ENCODE measurements at regions not wholly inside any gene's neighbourhood (a gene's known extent, or its start where the extent isn't known, plus 50 kb on each side); places are given as distances from the start of the nearest gene placed in this dataset.

DNA sequence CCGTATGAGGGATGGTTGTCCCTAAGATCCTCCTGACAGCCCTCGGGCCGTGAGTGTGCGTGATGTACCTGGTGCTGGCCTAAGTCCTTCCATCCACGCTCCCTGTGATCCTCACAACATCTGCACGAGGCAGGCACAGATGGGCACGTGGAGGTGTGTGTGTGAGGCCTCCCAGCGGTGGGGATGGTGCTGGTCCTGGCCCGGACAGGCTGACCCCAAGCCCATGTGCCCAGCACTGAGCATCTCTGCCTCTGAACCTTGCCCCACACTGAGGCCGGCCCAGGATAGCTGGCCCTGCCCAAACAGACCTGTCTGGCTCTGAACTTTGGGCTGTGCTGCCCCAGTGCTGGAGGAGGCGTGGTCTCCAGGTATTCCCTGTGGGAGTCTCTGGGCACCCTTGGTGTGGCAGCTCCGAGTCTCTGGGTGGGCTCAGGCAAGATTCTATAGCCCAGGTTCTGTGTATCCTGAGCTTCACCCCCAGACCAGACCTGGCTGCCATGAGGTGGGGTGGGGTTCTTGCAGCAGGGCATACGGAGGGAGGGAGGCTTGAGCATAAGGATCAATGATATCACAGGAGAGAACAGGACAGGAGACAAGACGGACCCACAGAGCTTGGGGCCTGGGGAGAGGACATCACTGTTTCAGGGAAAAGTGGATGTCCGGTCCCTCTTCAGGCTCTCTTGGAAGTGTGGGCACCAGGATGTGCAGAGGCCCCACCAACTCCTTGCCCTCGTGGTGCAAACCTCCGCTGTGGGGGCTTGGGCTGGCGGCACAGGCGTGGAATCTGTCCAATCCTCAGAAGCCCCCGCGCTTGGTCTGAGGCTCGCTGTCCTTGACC lies 881.8 kb downstream of the BRD1 start:
- Mint-ChIP-seq H3K27ac (no peak overlapping the region), H3K4me3 (no peak overlapping the region), H3K9me3 (no peaks in the 10 kb centered on the region), H3K4me1 (no peaks in the 10 kb centered on the region), H3K27me3 (peaks cover 7% of the 10 kb centered on the region), H3K36me3 (no peaks in the 10 kb centered on the region)
- no peak for ATAC-seq (ENCODE audit: low read depth)
- DNase-seq (ENCODE audit: low spot score in 2 of 2), result peak in 1 of 2 donors; percentile 7

DNA sequence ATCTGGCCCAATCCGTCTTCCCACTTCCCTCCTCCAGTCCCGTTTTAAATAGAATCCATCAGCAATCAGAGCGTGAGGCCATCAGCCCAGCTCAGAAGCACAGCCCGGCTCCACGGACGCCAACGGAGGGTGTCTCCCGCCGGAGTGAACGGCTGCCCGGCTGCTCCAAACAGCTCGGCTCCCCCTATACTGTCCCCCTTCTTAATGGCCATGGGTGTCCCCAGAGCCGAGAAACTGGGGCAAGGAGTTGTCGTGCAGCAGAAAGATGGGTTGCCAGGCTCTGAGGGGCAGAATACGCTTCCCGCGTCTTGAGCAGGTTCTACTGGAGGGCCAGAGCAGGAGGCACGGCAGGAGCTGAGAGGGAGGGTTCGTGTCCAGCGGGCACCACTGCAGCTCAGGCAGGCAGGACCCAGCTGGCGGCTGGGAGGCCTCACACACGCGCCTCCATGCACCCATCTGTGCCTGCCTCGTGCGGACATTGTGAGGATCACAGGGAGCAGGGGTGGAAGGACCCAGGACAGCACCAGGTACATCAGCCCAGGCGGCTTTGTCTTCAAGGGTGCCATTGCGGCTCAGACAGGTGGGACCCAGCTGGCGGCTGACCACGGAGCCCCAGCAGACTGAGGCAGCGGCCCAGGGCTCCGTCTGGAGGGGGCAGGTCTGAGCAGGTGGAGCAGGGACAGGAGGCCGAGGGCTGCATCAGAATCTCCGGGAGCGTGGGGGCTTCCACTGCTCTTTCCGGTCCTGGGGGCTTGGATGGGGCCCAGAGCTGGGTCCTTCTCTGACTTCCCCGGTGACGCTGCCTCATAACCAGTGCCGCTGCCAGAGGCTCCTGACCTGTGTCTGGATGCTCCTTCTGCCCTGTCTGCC lies 882.7 kb downstream of the BRD1 start:
- H3K4me3 Mint-ChIP-seq, result no peak overlapping the region
- no peaks in the 10 kb centered on the region for H3K36me3 Mint-ChIP-seq
- peaks cover 9% of the 10 kb centered on the region for H3K27me3 Mint-ChIP-seq
- H3K9me3 Mint-ChIP-seq, result no peaks in the 10 kb centered on the region
- DNase-seq (ENCODE audit: low spot score in 2 of 2) (peak in 1 of 2 donors; percentile 9), ATAC-seq (ENCODE audit: low read depth) (no peak)
- H3K4me1 Mint-ChIP-seq, result no peaks in the 10 kb centered on the region
- H3K27ac Mint-ChIP-seq, result no peak overlapping the region

DNA sequence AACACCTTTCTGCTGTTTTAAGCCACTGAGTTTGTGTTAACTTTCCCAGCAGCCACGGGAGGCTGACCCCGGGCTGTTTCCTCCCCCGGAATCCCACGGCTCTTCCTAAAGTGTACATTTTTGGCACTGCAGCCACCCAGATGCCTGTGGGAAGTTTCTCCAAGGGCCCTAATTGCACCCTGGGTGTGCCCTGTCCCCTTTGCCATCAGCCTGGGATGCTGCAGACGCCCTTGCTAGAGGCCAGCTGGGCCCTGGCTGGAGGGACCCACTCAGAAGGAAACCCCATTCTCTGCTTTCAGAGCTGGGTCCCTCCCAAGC lies 883.3 kb downstream of the BRD1 start:
- H3K27me3 Mint-ChIP-seq, result peaks cover 6% of the 10 kb centered on the region
- no peaks in the 10 kb centered on the region for H3K4me1 Mint-ChIP-seq
- no peak overlapping the region for H3K27ac Mint-ChIP-seq
- H3K9me3 Mint-ChIP-seq, result no peaks in the 10 kb centered on the region
- no peaks in the 10 kb centered on the region for H3K36me3 Mint-ChIP-seq
- DNase-seq (ENCODE audit: low spot score in 2 of 2) (no peak), ATAC-seq (ENCODE audit: low read depth) (no peak)
- H3K4me3 Mint-ChIP-seq, result no peak overlapping the region

DNA sequence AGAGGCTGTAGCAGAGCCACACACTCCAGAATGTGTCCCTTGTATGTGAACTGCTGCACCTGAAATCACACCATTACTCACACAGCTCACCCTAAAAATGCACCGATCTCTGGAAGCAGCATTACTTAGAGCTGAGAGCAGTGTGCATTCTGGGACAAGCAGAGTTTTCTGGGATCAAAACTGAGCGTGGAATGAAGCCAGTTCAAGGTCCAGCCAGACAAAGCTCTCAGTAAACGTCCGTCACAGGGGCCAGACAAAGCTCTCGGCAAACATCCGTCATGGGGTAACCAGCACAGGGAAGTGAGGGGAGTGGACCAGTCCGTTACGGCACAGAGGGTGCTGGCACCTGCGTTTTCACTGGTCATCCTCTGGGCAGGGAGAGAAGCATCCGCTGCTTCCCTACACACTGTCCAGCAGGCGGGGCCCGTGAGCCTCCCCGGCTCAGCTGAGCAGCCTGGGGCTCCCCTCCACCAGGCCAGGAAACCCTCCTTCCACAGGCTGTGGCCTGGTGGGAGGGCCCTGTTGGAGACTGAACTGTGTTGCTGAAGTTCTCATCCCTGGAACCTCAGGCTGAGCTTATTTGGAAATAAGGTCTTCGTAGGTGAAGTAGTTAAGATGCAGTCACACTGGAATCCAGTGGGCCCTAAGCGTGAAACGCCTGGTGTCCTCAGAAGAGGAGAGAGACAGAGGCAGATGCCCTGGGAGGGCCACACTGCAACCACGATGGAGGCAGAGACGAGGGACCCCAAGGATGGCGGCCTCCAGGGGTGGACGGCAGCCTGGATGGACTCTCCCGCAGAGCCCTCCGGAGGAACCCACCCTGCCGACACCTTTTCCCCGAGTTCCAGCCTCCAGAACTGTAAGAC lies 883.9 kb downstream of the BRD1 start:
- Mint-ChIP-seq H3K27me3 (peaks cover 4% of the 10 kb centered on the region), H3K4me3 (no peak overlapping the region), H3K4me1 (no peaks in the 10 kb centered on the region), H3K9me3 (no peaks in the 10 kb centered on the region), H3K27ac (no peak overlapping the region), H3K36me3 (no peaks in the 10 kb centered on the region)
- ATAC-seq (ENCODE audit: low read depth), result no peak
- peak in 1 of 2 donors; percentile 6 for DNase-seq (ENCODE audit: low spot score in 2 of 2)

DNA sequence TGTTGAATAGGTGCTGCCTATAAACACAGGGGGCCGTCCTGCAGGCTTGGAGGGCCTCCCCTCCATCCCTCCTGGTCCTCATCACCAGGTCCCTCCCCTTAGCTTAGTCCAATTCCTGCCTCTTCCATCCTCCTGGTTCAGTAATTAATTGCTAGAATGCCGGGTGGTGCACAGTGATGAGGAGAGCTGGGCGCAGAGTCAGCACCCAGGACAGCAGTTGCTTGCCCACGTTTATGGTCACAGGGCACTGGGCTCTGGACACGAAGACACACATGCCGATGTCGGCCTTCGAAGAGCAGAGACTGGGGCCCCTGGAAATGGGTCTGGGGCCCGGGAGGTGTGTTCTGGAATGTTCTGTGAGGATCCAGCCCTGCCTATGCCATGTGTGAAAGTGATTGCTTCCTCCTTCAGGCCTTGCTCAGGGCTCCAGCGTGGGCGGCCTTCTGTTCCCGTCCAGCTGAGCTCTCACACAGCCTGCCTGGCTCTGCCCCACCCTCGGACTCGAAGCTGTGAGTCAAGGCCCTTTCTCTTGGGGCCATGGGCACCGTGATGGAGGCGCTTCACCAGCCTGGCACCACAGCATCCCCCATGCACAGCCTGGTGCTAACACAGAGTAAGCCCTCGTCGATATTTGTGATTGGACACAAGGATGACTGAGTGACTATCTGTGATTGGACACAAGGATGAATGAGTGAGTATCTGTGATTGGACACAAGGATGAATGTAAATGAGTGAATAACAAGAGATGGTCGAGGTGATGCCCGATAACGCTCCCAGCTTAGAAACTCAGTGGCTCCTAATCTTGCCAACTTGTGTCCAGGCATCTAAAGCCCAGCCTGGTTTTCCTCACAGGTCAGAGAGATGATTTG lies 884.7 kb downstream of the BRD1 start:
- no peaks in the 10 kb centered on the region for H3K36me3 Mint-ChIP-seq
- H3K4me3 Mint-ChIP-seq, result no peak overlapping the region
- DNase-seq (ENCODE audit: low spot score in 2 of 2), result no peak
- ATAC-seq (ENCODE audit: low read depth), result no peak
- H3K4me1 Mint-ChIP-seq, result no peaks in the 10 kb centered on the region
- H3K27me3 Mint-ChIP-seq, result peaks cover 4% of the 10 kb centered on the region
- H3K27ac Mint-ChIP-seq, result no peak overlapping the region
- no peaks in the 10 kb centered on the region for H3K9me3 Mint-ChIP-seq

DNA sequence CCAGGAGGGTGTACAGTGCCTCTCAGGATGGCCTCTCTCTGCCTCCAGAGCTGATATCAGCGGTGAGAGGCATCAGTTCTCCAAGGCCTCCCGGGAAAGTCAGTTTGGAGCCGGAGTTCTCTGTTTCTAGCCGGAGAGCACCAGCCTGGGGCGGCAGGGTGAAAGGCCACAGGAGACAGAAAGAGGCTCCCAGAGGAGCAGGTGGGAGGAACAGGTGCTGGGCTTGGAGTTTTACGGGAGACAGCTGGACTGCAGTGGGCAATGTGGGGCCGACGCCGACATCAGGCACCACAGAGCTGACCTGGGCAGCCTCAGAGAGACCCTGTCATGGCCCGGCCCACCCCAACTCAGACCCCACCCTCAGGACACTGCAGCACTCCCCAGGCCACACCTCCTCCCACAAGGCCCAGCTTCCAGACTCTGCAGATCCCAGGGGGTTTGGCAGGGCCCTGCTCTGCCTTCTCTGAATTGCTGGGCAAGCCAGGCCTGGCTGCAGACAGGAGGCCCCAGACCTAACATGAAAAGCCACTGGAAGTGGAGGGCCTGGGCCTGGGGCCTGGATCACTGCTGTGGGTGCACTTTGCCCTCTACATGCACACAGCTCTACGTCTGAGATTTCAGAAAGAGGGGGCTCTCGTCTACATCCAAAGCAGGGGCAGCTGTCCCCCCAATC lies 885.6 kb downstream of the BRD1 start:
- ATAC-seq (ENCODE audit: low read depth) (no peak), DNase-seq (ENCODE audit: low spot score in 2 of 2) (no peak)
- Mint-ChIP-seq H3K27me3 (peaks cover 4% of the 10 kb centered on the region), H3K27ac (no peak overlapping the region), H3K9me3 (no peaks in the 10 kb centered on the region), H3K36me3 (no peaks in the 10 kb centered on the region), H3K4me1 (no peaks in the 10 kb centered on the region), H3K4me3 (no peak overlapping the region)

DNA sequence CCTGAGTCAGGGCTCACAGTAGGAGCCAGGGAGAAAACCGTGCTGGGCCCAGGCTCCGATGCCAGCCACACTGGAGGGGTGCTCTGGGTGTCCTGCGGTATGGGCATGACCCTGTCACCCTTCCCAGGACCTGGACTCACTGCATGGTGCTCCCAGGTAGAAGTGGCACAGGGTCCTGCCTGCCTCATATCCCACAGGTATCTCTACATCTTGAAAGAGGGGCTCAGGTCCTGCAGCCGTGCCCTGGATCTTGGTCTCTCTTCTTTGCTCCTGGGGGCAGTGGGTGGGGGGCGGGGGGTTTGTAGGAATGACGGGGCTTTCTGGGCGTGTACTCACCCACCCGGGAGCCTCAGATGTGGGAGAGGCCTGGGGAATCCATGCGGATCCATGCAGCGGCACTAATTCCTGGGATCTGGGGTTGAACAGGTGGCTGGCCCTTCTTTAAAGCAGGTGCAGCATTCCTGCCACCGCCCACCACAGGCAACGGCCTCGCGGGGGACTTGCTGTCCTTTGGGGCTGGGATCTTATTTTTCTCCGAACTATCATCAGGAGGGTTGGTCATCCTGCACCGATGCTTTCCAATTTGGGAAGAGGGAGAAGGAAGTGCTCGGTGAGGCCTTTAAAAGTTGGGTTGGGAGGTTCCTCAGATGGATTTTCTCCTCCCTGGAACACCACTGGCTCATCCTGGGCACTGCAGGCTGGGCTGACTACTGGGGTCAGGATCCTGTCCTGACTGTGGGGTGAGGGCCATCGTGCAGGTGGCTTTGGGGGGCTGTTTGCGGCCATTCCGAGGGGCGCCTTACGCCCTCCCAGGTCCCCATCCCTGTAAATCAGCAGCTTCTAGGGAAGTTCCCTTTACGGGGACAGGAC lies 886.4 kb downstream of the BRD1 start:
- Mint-ChIP-seq H3K27ac (no peak overlapping the region), H3K36me3 (no peaks in the 10 kb centered on the region), H3K4me1 (no peaks in the 10 kb centered on the region), H3K4me3 (no peak overlapping the region), H3K27me3 (peaks cover 4% of the 10 kb centered on the region), H3K9me3 (no peaks in the 10 kb centered on the region)
- ATAC-seq (ENCODE audit: low read depth) (no peak), DNase-seq (ENCODE audit: low spot score in 2 of 2) (no peak)

DNA sequence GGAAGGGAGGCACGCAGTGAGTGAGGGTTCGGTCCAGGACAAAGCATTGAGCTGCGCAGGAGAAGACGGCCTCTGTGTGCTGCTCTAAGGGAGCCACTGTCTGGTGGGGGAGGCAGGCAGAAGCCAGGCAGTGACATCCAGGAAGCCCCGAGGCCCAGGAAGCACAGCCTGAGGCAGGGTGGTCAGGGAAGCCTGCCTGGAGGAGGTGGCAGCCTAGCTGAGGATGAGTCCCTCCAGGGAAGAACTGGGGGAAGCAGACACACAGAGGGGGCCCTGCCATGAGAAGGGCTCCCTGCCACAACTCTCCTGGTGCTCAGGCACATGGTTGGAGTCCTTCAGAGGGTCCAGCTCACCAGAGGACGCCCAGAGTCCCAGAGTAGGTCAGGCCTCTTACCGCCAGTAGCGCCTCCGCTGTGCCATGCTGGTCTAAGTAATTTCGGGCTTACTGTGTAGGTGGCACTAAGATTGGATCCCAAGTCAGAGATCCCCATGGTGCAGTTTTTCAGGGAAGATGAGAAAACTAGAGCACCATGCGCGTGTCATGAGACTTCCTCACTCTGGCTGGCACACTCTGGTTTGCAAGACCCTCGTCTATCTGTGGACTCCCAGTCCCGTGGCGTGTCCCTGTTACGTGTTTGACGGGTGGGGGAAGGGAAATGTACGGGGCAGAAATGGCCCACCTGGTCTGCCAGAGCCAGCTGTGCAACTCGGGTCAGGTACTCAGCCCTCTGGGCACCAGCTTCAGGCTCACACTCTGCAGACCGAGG lies 887.2 kb downstream of the BRD1 start:
- no peaks in the 10 kb centered on the region for H3K36me3 Mint-ChIP-seq
- no peak overlapping the region for H3K27ac Mint-ChIP-seq
- ATAC-seq (ENCODE audit: low read depth) (no peak), DNase-seq (ENCODE audit: low spot score in 2 of 2) (no peak)
- H3K4me3 Mint-ChIP-seq, result no peak overlapping the region
- H3K4me1 Mint-ChIP-seq, result no peaks in the 10 kb centered on the region
- no peaks in the 10 kb centered on the region for H3K9me3 Mint-ChIP-seq
- H3K27me3 Mint-ChIP-seq, result peaks cover 4% of the 10 kb centered on the region

DNA sequence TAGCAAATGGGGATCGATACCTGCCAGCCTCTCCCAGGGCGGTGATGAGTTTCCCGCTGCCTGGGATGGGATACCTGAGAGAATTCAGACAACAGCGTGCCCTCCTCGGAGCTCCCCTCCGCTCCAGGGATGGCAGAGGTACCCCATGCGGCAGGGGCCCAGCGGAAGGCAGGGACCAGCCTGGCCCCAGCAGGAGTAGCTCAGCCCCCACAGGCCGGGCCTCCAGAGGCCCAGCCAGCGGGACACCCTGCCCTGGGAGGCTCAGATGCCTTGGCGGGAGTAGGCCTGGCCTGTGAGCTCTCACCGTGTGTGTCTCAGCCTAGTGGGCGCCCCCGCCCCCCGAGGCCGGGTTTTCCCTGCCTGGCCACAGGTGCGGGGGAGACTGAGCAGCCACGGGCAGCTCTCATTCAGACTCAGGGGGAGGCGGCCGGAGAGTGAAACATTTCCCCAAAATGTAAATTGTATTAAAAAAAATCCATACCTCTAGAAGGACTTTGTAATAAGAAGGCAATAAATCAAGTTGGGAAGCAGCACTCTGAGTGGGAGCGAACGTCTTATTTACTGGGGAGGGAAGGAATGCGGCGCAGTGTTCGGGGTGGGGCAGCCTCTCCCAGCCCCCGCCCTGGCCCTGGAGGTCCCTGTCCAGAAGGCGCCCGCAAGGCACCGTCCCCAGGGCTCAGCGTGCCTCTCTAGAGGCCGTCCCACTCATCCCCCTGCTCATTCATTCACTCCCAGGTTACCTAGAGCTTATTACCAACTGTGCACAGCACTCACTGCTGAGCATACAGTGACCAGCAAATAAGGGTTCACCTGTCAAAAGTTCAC lies 888.0 kb downstream of the BRD1 start:
- H3K4me1 Mint-ChIP-seq, result no peaks in the 10 kb centered on the region

DNA sequence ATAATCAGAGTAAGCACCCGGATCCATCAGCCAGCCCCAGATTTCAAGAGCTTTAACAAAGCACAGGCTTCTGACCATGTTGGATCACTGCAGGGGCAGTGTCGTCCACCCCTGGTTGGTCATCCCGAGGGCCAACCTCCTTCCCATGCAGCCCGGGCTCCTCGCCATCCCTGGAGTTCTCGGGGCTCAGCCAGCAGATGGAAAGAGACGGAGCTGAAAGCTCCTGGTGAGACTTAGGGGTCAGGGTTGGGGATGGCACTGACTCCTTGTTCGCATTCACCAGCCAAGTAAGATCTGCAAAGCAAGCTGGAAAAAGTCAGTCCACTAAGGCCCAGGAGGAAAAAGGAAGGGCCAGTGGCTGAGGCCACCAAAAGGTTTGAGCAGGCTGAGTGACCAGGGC lies 888.9 kb downstream of the BRD1 start:
- Mint-ChIP-seq H3K4me3 (no peak overlapping the region), H3K9me3 (peaks cover 3% of the 10 kb centered on the region), H3K27me3 (peaks cover 3% of the 10 kb centered on the region), H3K4me1 (no peaks in the 10 kb centered on the region), H3K27ac (no peak overlapping the region), H3K36me3 (no peaks in the 10 kb centered on the region)
- DNase-seq (ENCODE audit: low spot score in 2 of 2) (no peak), ATAC-seq (ENCODE audit: low read depth) (no peak)

More for the DNA sequence above, 888.0 kb downstream of the BRD1 start:
- ATAC-seq (ENCODE audit: low read depth) (no peak), DNase-seq (ENCODE audit: low spot score in 2 of 2) (no peak)
- Mint-ChIP-seq H3K36me3 (no peaks in the 10 kb centered on the region), H3K27ac (no peak overlapping the region), H3K27me3 (peaks cover 4% of the 10 kb centered on the region), H3K4me3 (no peak overlapping the region), H3K9me3 (peaks cover under 1% of the 10 kb centered on the region)

DNA sequence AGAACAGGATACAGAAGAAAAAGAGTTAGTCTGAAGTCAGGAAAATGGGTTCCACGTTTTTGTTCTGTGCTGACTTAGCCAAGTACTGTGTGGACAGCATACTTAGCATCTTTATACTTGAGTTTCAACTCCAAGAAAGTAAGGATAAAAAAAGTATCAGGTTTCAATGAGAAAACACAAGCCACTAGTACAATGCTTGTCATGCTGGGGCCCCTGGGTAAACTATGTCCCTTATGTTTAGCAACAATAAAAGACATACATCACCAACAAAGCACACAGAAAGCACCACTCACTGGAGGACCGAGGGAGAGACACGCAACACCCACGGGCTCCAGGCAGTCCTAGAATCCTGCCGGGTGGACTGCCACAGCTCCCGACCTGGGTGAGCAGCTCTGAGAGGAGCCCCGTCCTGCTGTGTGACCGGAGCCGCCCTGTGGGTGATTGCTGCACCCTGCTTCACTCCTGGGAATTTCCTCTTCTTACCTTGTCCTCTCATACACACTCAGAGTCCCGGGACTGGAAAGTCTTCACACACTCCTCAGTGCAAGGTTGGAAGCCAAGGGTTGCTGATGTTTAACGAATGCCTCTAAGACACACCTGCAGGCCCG lies 890.5 kb downstream of the BRD1 start:
- Mint-ChIP-seq H3K36me3 (no peaks in the 10 kb centered on the region), H3K4me3 (no peak overlapping the region), H3K27ac (no peak overlapping the region), H3K4me1 (no peaks in the 10 kb centered on the region), H3K9me3 (peaks cover 5% of the 10 kb centered on the region), H3K27me3 (peaks cover 3% of the 10 kb centered on the region)
- DNase-seq (ENCODE audit: low spot score in 2 of 2), result no peak
- no peak for ATAC-seq (ENCODE audit: low read depth)
